ENCODE measurements at regions not wholly inside any gene's neighbourhood (a gene's known extent, or its start where the extent isn't known, plus 50 kb on each side); places are given as distances from the start of the nearest gene placed in this dataset.

GRCh38 chr1:58057826-58058225, 488.7 kb downstream of the OMA1 start:
- TF ChIP-seq EZH2 (IDR thresholded peaks at IDR 0.05; ENCODE audit: low read length, missing control alignments) (no peak), CTCF (conservative IDR thresholded peaks at IDR 0.05 in 1 of 2, IDR thresholded peaks at IDR 0.05 in 1 of 2; ENCODE audit: low read depth in 1 of 2, low read length in 2 of 2) (no peak)
